Skeletal muscle cell (primary cell): ENCODE measurements at regions not wholly inside any gene's neighbourhood (a gene's known extent, or its start where the extent isn't known, plus 50 kb on each side); places are given as distances from the start of the nearest gene placed in this dataset.

ENCODE experiments used
- DNase-seq: peaks from one replicate; pipeline ENCODE4 v3.0.0-alpha.2; 2010; ENCODE audit warnings: low read depth
- H3K4me3 ChIP-seq: 2 replicates; pipeline ENCODE4 v1.5.1; 2011; ENCODE audit warnings: low read depth, mild to moderate bottlenecking, control low read depth, low read length, moderate library complexity

DNA sequence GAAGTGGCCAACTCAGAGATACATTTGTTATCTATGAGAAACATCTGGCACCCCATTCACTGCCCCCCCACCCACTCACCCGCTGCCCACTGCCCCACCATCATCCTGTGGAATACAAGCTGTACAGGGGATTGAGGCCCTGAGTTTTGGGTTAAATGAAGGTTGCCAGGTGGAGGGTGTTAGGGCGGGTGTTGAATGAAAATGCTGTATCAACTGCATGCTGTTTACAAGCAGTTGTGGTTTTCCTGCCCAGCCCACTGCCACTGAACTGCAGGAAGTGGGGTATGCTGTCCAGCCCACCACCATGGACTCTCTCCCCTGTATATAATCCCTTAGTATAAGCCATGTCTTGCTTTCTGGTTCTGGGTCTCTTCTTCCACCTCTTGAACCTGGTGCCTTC, 481.9 kb downstream of the METTL4 start:
- H3K4me3 ChIP-seq = no peak overlapping the region
- DNase-seq = no peak

DNA sequence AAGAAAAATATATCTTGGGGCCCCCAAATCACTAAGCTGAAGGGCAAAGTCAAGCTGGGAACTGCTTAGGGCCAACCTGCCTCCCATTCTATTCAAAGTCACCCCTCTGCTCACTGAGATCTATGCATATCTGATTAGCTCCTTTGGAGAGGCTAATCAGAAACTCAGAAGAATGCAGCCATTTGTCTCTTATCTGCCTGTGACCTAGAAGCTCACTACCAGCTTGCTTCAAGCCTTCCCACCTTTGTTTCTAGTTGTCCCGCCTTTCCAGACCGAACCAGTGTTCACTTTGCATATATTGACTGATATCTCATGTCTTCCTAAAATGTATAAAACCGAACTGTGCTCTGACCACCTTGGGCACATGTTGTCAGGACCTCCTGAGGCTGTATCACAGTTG, 479.4 kb downstream of the METTL4 start:
- DNase-seq = no peak

DNA sequence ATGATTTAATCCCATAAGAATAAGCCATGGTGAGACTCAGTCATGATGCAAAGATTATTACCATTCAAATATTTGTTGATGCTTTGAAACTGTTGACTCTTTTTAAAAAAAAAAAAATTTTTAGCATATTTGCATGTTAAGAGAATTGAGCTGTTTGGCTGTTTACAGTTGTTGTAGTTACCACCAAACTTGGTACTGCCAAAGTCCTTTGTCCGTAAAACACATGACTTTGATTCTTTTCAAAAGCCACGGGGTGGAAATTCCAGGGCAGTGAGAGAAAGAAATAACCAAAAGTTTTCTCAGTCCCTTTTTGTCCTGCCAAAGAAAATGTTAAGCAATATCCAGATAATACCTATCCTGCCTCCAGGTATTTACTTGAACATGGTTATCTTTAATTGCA, 474.8 kb downstream of the METTL4 start:
- DNase-seq = no peak
- H3K4me3 ChIP-seq = no peak overlapping the region

More for the DNA sequence above, 479.4 kb downstream of the METTL4 start:
- no peak overlapping the region for H3K4me3 ChIP-seq

- no peak overlapping the region for H3K4me3 ChIP-seq
- DNase-seq = no peak
These were observed 470.6 kb downstream of the METTL4 start for GRCh38 chr18:2100694-2101213.

DNA sequence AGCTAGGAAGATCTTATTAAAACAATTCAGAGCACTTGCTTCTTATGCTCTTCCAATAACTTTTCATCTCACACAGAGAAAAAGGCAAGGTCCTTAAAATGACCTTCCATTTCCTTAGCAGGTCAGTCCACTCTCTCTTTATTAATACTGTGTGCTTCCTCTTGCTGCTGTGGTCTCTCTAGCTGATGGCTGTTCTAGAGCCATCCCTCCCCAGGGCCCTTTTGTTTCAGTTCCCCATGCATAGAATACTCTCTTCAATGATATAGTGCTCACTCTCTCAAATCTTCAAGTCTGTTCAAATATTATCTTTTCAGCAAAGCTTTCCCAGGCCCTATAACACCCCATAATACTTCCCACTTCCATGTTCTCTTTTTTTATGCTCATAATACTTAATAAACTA, 469.3 kb downstream of the METTL4 start:
- DNase-seq = no peak
- no peak overlapping the region for H3K4me3 ChIP-seq

DNA sequence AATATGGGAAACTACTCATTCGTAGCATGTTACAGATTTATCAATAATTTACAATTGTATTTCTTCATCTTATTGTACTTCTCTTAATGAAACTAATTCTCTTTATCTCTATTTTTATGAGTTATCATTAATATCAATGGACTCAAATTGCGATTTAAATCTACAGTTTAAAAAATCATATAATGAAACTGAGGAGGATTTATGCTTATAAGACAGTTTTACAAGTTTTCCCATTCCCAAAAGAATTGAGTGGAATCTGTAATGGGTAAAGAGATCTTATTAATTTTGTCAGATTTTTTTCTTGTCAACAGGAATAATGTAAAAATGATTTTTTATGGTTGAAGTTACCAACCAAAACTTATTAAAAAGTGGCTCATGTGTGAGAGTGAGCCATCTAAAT, 468.0 kb downstream of the METTL4 start:
- no peak overlapping the region for H3K4me3 ChIP-seq
- no peak for DNase-seq

- no peak for DNase-seq
- H3K4me3 ChIP-seq = no peak overlapping the region
These were observed 466.5 kb downstream of the METTL4 start for GRCh38 chr18:2104620-2105462.

GRCh38 chr18:2108591-2108990, 462.7 kb downstream of the METTL4 start:
- H3K4me3 ChIP-seq = no peak overlapping the region
- DNase-seq = no peak

DNA sequence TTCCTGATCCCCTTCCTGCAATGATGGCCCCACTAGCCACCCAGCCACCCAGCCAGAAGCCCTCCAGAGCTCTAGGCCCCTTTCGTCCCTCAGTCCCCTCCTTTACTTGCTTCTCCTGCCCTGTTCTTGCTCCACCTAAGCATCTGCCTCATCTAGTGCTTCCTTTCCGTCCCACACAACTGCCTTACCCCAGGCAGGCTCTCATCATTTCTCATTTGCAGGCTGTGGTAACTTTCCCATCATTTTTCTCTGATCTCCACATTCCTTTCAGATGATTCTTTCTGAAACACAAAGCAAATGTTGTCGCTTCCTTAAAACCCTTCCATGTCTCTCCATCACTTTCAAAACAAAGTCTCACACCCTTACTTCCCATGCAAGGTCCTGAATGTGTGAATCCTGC, 459.8 kb downstream of the METTL4 start:
- DNase-seq = no peak
- no peak overlapping the region for H3K4me3 ChIP-seq

GRCh38 chr18:2112435-2113045, 458.8 kb downstream of the METTL4 start:
- DNase-seq = no peak
- H3K4me3 ChIP-seq = no peak overlapping the region

GRCh38 chr18:2114289-2114688, 457.0 kb downstream of the METTL4 start:
- no peak overlapping the region for H3K4me3 ChIP-seq
- DNase-seq = no peak

GRCh38 chr18:2114765-2115164, 456.5 kb downstream of the METTL4 start:
- no peak overlapping the region for H3K4me3 ChIP-seq
- DNase-seq = no peak

GRCh38 chr18:2121224-2121623, 450.1 kb downstream of the METTL4 start:
- H3K4me3 ChIP-seq = no peak overlapping the region

GRCh38 chr18:2123077-2123476, 448.2 kb downstream of the METTL4 start:
- DNase-seq = no peak
- no peak overlapping the region for H3K4me3 ChIP-seq

More at GRCh38 chr18:2121224-2121623, 450.1 kb downstream of the METTL4 start:
- DNase-seq = no peak

DNA sequence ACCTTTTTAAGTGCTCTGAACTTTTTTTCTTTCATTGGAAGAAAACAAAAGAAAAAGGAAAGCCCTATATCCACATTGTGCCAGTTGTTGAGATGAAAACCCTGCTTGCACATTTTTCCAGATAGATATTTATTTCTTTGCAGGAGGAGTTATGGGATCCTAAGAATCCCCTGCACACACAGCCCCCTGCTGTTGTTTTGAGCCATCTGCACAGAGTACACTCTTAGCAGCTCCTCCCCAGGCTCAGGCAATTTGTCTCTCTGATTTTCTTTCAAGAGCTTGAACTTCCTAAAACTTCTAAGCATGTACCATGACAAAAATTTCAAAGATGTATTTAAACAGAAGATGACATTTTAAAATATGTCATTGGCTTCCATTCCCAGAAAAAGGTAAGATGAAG, 436.9 kb downstream of the METTL4 start:
- no peak overlapping the region for H3K4me3 ChIP-seq
- no peak for DNase-seq

DNA sequence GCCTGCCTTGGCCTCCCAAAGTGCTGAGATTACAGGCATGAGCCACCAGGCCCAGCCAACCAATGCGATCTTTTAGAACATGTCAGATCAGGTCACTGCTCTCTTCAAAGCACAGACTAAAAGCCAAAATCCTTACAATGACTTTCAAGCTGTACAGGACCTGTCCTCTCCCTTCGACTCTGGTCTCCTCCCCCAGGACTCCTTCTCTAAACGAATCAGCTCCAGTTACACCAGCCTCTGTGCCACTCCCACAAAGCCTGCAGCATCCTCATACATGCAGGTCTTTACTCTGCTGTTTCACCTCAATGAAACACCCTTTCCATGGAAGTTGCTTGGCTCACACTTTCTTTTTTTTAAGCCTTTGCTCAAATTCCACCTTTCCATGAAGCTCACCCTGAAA, 436.0 kb downstream of the METTL4 start:
- H3K4me3 ChIP-seq = no peak overlapping the region
- DNase-seq = no peak

DNA sequence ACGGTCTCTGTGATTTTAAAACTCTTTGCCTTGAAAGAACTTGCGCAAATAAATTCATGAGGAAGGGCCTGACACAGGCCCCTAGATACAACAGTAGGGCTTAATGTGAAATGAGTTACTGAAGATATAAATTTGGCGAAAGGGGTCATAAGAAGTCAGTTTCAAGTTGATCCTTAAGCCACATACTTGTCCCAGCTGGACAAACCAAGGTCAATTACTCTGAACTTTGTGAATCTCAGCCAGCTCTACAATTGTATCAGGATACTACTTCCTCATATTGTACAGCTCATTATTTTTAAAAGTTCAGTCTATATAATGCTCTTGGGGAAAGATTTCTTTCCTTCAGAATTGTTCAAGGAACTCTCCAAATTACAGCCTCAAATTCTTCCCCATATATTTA, 432.8 kb downstream of the METTL4 start:
- no peak overlapping the region for H3K4me3 ChIP-seq
- no peak for DNase-seq

- DNase-seq = peak; percentile 70
- H3K4me3 ChIP-seq = no peak overlapping the region
These were observed 431.6 kb downstream of the METTL4 start for GRCh38 chr18:2139691-2140090.

DNA sequence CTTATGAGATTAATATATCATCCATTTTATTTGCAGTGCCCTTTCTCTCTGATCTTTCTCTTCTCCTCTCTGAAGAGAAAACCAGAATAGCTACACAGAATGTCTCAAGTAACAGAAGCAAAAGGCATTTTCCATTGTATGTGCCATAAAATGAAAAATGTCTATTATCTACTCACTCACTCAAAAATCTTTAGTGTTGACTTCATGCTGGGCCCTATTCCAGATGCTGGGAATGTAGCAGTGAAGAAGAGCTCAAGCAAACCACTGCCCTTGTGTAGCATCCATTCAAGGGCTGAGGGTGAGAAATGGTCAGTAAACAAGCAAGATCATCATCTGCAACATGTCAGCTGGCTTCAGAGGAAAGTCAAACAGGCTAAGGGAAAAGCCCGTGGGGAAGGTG, 427.7 kb downstream of the METTL4 start:
- DNase-seq = peak; percentile 60
- no peak overlapping the region for H3K4me3 ChIP-seq

- DNase-seq = no peak
- no peak overlapping the region for H3K4me3 ChIP-seq
These were observed 426.5 kb downstream of the METTL4 start for GRCh38 chr18:2144811-2145210.

DNA sequence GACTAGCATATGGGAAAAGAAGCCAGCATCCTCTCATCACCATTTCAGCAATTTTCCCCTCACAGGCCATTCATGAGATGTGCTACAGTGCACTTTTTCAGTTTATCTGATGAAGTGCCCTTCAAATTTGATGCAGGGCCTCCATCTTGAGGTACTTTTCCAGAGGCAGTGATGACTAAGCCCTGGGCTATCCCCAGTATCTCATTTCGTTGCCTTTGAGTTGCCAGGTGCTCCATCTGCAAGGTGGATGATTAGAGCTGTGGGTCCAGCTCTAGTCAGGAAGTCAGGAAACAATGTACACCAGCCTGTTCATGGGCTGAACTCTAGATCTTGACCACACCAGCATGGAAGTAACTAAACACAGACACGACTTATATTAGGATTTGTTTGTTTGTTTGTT, 425.2 kb downstream of the METTL4 start:
- no peak for DNase-seq
- H3K4me3 ChIP-seq = no peak overlapping the region
